SH-SY5Y (cell line): ENCODE measurements at regions not wholly inside any gene's neighbourhood (a gene's known extent, or its start where the extent isn't known, plus 50 kb on each side); places are given as distances from the start of the nearest gene placed in this dataset.

Experiments
- GATA2 ChIP-seq: IDR thresholded peaks from 2 replicates; pipeline ENCODE4 v1.6.1; 2011; ENCODE audit warnings: mild to moderate bottlenecking, low read depth, low read length
- GATA3 ChIP-seq: IDR thresholded peaks from 2 replicates; pipeline ENCODE4 v1.6.1; 2011; ENCODE audit warnings: low read depth, mild to moderate bottlenecking, low read length, moderate library complexity

- TF ChIP-seq GATA2 (no peak), GATA3 (no peak)
These were observed 216.7 kb downstream of the TTLL2 start for GRCh38 chr6:167541544-167541943.
